ENCODE measurements at regions not wholly inside any gene's neighbourhood (a gene's known extent, or its start where the extent isn't known, plus 50 kb on each side); places are given as distances from the start of the nearest gene placed in this dataset.

DNA sequence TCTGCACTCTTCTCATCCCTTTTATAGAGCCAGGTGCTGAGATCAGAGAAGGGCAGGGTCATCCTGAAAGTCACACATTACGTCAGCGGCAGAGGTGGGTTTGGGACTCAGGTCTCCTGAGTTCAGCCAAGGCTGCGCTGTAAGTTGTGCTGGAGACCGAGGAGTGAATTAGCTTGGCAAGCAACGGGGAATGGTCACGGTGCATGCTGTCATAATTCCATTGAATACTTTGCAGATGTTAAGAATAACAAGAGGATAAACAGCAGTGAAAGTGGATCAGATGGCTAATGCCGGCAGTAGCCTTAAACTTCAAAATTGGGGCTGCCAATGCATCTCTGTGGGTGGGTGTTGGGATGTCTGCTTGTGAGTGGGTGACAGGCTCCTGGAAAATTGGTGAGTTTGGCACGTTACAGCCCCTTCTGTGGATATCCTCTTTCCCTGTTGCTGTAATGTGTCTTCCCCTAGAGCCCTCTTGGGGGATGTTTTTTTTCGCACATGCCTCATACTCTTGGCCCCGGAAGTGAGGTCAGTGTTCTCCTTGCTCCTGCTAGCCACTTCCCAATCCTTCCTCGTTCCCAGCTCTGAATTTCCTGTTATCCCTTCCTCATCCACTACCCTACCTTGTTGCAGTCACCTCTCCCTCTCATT lies 287.1 kb upstream of the SRRM4 start:
- ATAC-seq (peak in 6 of 8 donors; percentile 39 to 81 (median 72)), DNase-seq (peak in 1 of 2 donors; percentile 36)
- WGBS, 2 donors: 62 to 65% methylated on average over 11 of the region's 11 CpGs

DNA sequence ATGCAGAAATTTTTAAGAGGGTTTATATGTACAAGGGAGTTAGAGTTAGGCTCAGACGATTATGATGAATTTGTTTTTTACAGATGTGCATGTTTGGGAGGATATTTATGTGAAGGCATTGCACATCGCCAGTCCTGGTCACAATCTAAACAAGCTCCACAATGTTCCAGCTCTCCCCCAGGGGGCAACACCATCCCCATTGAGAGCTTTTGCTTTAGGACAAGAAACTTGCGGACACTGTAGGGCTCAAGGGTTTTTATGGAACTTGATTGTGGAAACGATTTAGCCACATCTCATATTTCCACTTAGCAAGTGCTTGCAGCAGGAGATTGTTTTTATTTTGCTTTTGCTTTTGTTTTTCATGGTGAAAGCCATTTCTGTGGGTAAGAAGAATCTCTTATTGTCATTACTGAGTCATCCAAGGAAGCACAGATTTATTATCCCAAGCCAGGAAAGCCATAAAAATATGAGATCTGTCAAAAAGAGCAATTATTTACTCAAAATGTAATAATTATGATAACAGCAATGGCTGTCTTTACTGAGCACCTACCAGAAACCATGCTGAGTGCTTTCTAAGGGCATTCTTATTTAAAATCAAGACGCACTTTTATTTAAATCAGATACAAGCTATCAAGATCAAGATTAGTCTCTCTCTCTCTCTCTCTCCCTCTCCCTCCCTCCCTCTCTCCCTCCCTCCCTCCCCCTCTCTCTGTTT lies 276.7 kb upstream of the SRRM4 start:
- no peak for ATAC-seq
- peaks cover 0 to 10% (median 0%) of the 10 kb centered on the region in 7 donors for H3K27me3 ChIP-seq
- no peak overlapping the region for H3K27ac ChIP-seq
- TF ChIP-seq, protein P1, sequence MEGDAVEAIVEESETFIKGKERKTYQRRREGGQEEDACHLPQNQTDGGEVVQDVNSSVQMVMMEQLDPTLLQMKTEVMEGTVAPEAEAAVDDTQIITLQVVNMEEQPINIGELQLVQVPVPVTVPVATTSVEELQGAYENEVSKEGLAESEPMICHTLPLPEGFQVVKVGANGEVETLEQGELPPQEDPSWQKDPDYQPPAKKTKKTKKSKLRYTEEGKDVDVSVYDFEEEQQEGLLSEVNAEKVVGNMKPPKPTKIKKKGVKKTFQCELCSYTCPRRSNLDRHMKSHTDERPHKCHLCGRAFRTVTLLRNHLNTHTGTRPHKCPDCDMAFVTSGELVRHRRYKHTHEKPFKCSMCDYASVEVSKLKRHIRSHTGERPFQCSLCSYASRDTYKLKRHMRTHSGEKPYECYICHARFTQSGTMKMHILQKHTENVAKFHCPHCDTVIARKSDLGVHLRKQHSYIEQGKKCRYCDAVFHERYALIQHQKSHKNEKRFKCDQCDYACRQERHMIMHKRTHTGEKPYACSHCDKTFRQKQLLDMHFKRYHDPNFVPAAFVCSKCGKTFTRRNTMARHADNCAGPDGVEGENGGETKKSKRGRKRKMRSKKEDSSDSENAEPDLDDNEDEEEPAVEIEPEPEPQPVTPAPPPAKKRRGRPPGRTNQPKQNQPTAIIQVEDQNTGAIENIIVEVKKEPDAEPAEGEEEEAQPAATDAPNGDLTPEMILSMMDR (IDR thresholded peaks at IDR 0.05): no peak
- H3K4me3 ChIP-seq: no peak overlapping the region
- H3K36me3 ChIP-seq: no peaks in the 10 kb centered on the region
- intact Hi-C loops (cut with DNase I): no loop called here
- 58 to 67% methylated on average over 5 of the region's 5 CpGs for WGBS, 2 donors
- no peak for DNase-seq
- peaks cover 0 to 9% (median 0%) of the 10 kb centered on the region in 11 donors for H3K9me3 ChIP-seq
- H3K4me1 ChIP-seq: no peaks in the 10 kb centered on the region

More for the DNA sequence above, 287.1 kb upstream of the SRRM4 start:
- H3K27me3 ChIP-seq: peaks cover 0 to 9% (median 0%) of the 10 kb centered on the region in 7 donors
- H3K27ac ChIP-seq: no peak overlapping the region
- H3K36me3 ChIP-seq: no peaks in the 10 kb centered on the region
- intact Hi-C loops (cut with DNase I): no loop called here
- no peak overlapping the region for H3K4me3 ChIP-seq
- H3K4me1 ChIP-seq: no peaks in the 10 kb centered on the region
- H3K9me3 ChIP-seq: no peaks in the 10 kb centered on the region
- TF ChIP-seq, protein P1 (IDR thresholded peaks at IDR 0.05): no peak

DNA sequence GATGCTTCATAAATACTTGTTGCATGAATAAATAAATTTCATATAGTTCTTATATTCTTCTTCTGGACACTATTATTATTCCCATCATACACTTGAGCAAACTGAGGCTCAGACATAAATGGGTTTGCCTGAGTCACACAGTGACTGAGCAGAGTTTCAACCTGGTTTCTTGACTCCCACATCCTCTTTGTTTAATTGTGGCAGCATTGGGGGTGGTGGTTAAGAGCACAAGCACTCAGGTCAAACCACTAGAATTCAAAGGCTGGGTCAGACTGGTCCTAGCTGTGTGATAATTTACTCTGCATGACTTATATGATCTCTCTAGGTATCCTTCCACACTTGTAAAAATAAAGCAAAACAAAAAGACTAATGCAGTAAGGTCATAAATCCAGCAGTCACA lies 274.9 kb upstream of the SRRM4 start:
- peaks cover 0 to 13% (median 0%) of the 10 kb centered on the region in 7 donors for H3K27me3 ChIP-seq
- no peaks in the 10 kb centered on the region for H3K36me3 ChIP-seq
- TF ChIP-seq, protein P1 (IDR thresholded peaks at IDR 0.05): no peak
- no peaks in the 10 kb centered on the region for H3K9me3 ChIP-seq
- H3K4me3 ChIP-seq: no peak overlapping the region
- H3K27ac ChIP-seq: no peak overlapping the region
- DNase-seq (no peak), ATAC-seq (no peak)
- intact Hi-C loops (cut with DNase I): no loop called here
- H3K4me1 ChIP-seq: no peaks in the 10 kb centered on the region

DNA sequence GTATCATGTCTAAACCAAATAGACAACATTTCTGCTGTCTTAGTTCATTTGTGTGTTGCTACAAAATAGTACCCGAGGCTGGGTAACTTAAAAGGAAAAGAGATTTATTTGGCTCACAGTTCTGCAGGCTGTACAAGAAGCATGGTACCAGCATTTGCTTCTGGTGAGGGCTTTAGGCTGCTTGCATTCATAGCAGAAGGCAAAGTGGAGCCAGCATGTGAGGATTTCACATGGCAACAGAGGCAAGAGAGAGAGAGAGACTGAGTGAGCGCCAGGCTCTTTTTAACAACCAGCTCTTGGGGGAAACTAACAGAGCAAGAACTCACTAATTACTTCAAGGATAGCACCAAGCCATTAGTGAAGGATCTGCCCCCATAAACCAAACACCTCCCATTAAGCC lies 271.4 kb upstream of the SRRM4 start:
- intact Hi-C loops (cut with DNase I): no loop called here
- peaks cover 0 to 16% (median 6%) of the 10 kb centered on the region in 7 donors for H3K27me3 ChIP-seq
- DNase-seq (no peak), ATAC-seq (no peak)
- TF ChIP-seq, protein P1 (IDR thresholded peaks at IDR 0.05): no peak
- H3K27ac ChIP-seq: no peak overlapping the region
- H3K36me3 ChIP-seq: no peaks in the 10 kb centered on the region
- WGBS, 2 donors: 76 to 79% methylated on average over 2 of the region's 2 CpGs
- H3K4me3 ChIP-seq: no peak overlapping the region
- no peaks in the 10 kb centered on the region for H3K9me3 ChIP-seq
- H3K4me1 ChIP-seq: no peaks in the 10 kb centered on the region
